PFSK-1 (cell line): ENCODE measurements at regions not wholly inside any gene's neighbourhood (a gene's known extent, or its start where the extent isn't known, plus 50 kb on each side); places are given as distances from the start of the nearest gene placed in this dataset.

Experiments used
- FOXP2 ChIP-seq: optimal IDR thresholded peaks from 2 replicates; pipeline ENCODE3; 2011; ENCODE audit warnings: borderline replicate concordance, control low read depth, inconsistent platforms; ENCODE audit not compliant: insufficient read depth; ENCODE audit errors: extremely low read length, extremely low read depth
- POLR2AphosphoS5 ChIP-seq: IDR thresholded peaks from 2 replicates; pipeline ENCODE4 v1.6.1; 2012; ENCODE audit warnings: low read depth, mild to moderate bottlenecking, control low read depth, low read length, moderate library complexity
- SIN3A ChIP-seq: IDR thresholded peaks from 2 replicates; pipeline ENCODE4 v1.6.1; 2012; ENCODE audit warnings: mild to moderate bottlenecking, low read length, moderate library complexity, borderline replicate concordance; ENCODE audit not compliant: insufficient read depth
- TAF1 ChIP-seq: IDR thresholded peaks from 2 replicates; pipeline ENCODE4 v1.6.1; 2012; ENCODE audit warnings: low read length, control low read depth, borderline replicate concordance; ENCODE audit not compliant: insufficient read depth
- TF ChIP-seq, protein P1 (sequence below), 2 experiments: IDR thresholded peaks; 2 replicates each; pipeline versions ENCODE4 v1.6.1 to v1.8.0; 2011 to 2012; ENCODE audit warnings: low read depth in 2 of 2, low read length in 2 of 2, control low read depth in 1 of 2, inconsistent platforms in 1 of 2, mild to moderate bottlenecking in 1 of 2, moderate library complexity in 1 of 2; ENCODE audit not compliant: insufficient read depth in 1 of 2

DNA sequence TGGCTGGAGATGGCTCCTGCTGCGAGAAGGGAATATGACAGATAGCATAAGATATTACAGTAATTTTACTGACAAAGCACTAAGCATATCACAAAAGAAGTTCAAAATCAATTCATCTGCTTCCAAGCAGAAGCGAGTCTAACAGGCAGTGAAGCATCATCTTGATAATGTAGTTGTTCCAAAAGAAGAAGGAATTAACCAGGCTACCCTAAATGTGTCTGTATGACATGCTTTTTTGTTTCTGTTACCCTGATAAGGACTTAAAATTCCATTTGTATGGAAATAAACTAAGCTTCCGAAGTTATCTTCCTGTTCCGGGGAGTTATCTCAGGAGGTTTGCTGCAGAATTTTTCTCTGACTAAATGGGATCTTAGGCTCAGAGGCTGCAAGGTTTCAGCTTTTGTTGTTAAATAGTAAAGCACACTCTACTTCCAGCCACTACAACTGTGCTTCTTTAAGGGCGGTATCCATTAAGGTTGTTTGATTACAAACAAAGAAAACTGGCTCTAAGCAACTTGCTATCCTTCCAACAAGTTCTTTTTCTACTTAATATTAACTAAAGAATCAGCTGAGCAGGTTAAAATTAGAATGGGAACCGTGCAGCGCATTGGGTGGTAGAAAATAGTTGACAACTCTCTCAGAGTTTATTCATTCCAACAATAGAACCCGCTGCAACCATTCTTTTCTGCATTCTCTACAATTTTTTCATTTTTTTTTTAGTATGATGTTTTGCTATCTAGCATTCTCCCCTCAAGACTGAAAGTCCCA is 607.3 kb downstream of the UQCRFS1 start:
- TF ChIP-seq TAF1, result no peak
- TF ChIP-seq, protein P1, sequence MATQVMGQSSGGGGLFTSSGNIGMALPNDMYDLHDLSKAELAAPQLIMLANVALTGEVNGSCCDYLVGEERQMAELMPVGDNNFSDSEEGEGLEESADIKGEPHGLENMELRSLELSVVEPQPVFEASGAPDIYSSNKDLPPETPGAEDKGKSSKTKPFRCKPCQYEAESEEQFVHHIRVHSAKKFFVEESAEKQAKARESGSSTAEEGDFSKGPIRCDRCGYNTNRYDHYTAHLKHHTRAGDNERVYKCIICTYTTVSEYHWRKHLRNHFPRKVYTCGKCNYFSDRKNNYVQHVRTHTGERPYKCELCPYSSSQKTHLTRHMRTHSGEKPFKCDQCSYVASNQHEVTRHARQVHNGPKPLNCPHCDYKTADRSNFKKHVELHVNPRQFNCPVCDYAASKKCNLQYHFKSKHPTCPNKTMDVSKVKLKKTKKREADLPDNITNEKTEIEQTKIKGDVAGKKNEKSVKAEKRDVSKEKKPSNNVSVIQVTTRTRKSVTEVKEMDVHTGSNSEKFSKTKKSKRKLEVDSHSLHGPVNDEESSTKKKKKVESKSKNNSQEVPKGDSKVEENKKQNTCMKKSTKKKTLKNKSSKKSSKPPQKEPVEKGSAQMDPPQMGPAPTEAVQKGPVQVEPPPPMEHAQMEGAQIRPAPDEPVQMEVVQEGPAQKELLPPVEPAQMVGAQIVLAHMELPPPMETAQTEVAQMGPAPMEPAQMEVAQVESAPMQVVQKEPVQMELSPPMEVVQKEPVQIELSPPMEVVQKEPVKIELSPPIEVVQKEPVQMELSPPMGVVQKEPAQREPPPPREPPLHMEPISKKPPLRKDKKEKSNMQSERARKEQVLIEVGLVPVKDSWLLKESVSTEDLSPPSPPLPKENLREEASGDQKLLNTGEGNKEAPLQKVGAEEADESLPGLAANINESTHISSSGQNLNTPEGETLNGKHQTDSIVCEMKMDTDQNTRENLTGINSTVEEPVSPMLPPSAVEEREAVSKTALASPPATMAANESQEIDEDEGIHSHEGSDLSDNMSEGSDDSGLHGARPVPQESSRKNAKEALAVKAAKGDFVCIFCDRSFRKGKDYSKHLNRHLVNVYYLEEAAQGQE (IDR thresholded peaks at IDR 0.05; ENCODE audit: insufficient read depth in 1 of 2, low read depth in 2 of 2, low read length in 2 of 2), result no peak
- TF ChIP-seq POLR2AphosphoS5, result no peak
- no peak for TF ChIP-seq FOXP2
- no peak for TF ChIP-seq SIN3A

DNA sequence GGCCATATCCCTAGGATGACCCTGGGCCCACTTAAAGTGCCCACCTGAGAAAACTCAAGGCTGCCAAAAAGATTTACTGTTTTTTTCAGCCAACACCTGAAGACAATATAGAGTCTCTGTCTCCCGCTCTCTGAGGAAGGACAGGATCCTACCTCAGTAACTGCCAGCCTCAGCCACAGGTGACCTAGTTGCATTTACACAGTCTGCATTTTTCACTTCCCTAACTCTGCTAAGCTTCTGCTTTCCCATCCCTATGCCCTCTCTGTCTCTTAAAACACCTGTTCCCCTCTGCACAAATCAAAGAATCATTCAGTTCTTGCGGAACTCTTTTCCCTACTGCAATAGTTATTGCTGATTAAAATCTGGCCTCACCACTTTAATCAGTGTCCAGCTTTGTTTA is 609.5 kb downstream of the UQCRFS1 start:
- no peak for TF ChIP-seq FOXP2
- TF ChIP-seq, protein P1 (IDR thresholded peaks at IDR 0.05; ENCODE audit: insufficient read depth in 1 of 2, low read depth in 2 of 2, low read length in 2 of 2), result no peak

DNA sequence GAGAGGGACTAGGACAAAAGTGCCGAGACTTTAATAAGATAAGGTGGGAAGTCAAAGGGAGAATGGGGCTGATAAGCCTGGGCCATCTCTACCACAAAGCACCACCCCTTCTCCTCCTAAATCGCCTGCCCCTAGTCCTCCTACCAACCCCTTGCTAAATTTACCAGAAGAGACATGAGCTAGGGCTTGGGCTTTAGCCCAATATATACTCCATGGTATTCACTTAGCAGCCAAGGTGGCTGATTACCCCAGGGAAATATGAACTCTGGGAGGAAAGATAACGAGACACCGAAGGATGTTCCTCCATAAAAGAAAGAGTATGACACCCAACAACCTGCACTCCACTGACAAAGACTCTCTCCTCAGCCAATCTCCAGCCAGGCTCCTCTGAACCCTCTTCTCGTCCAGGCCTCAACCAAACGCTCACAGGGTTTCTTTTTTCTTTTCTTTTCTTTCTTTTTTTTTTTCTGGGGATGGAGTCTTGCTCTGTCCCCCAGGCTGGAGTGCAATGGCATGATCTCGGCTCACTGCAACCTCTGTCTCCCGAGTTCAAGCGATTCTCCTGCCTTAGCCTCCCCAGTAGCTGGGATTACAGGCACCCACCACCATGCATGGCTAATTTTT is 610.2 kb downstream of the UQCRFS1 start:
- TF ChIP-seq POLR2AphosphoS5 (no peak), FOXP2 (no peak), TAF1 (no peak), SIN3A (no peak)
- TF ChIP-seq, protein P1 (IDR thresholded peaks at IDR 0.05; ENCODE audit: insufficient read depth in 1 of 2, low read depth in 2 of 2, low read length in 2 of 2), result no peak

DNA sequence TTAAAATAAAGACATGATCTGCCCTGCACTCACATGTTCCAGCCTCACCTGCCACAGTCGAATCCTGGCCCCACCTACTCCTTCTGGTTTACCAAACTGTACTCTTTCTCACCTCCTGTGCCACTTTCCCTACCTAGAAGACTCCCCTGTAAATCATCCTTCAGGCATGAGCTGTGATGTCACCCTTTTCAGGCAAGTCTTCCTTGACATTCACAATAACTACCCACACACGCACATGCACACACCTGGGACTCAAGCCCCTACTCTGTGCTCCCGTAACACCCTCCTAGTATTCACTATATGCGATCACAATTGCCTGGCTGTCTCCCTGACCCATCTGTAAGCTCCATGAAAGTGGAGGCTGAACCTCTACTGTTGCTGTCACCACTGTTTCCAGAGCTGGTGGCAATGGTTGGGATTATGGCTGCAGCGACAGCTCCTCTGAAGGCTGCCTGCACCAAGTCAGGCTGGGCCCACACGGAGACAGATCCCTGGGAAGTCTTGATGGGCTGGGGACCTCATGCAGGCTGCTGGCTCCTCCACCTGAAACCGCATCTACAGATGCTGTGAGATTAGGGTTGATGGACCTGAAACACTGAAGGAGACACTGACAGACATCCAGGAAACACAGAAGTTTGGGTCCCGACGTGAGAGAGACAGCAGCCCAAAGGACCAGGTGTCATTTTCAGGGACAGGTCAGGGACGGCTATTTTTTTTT is 611.1 kb downstream of the UQCRFS1 start:
- TF ChIP-seq FOXP2, result no peak
- TF ChIP-seq, protein P1 (IDR thresholded peaks at IDR 0.05; ENCODE audit: insufficient read depth in 1 of 2, low read depth in 2 of 2, low read length in 2 of 2), result no peak
- TF ChIP-seq POLR2AphosphoS5, result no peak
- TF ChIP-seq TAF1, result no peak
